NCI-H1092 (cell line): ENCODE measurements at regions not wholly inside any gene's neighbourhood (a gene's known extent, or its start where the extent isn't known, plus 50 kb on each side); places are given as distances from the start of the nearest gene placed in this dataset.
"Not testable (repeated sequence)": the region's sequence is repeated elsewhere in the genome, so short reads cannot be mapped to it uniquely, and the experiment has no call there.

Experiments used
- DNase-seq: peaks from one replicate; lab custom pipeline; 2025; lab: John Stamatoyannopoulos, UW

DNA sequence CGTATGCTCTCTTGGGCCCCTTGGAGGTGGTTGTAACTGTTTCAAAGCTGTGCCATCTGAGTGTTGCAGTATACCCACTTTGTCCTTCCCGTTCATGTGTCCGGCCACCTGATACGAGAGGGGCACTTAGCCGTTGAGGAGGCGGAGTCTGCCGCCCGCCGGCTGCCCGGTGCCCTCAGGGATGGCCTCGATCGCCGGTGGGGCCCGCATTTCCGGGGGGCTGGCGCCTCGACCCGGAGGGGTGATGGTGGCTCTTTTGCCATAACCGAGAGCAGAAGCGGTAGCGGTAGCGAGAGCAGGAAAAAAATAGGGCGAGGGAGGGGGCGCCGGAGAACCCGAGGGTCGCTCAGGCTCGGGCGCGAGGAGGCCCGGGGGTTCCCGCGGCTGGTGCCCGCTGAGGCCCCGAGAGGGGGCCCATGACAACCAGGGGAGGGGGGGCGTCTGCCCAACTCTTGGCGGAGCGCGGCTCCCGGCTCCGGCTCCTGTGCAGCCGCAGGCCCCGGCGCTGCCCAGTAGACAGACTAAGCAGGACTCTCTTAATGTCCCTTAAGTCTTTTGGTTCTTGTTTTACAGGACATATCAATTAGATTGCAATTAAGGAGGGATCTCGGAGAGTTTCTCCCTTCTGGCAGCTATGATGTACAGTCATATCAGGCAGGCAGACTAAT is 342.7 kb upstream of the SGCG start:
- peak; percentile 17 for DNase-seq

DNA sequence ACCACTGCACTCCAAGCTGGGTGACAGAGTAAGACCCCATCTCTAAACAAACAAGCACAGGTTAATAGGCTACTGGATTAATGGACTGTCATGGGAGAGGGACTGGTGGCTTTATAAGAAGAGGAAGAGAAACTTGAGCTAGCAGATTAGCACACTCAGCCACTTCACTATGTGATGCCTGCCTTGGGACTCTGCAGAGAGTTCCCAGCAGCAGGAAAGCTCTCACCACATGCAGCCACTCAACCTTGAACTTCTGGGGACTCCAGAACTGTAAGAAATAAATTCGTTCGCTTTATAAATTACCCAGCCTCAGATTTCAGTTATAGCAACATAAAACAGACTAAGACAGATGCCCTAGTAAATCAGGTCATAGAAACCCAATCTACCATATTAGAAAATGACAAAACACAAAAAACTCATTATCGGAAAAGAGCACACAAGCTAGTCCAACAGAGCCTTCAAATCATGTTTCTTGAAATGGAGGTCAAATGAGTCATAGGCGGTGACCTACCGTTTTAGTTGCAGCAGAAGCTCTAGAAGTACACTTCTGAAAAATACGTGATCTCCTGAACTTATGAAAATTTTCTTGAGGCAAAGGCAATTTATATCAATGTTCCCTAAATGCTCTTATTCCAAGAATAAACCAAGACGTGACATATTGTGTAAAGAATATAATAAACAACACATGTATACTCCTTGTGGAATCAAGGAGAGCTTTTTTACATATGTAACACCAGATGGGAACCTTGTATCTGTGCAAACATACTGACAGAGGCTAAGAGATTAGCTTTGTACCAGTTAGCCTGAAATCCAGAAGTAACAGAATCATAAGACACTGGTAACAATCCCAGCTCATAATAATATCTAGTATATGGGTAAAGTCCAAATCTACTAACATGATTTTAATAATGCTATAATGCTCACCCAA is 340.9 kb upstream of the SGCG start:
- DNase-seq, result no peak

DNA sequence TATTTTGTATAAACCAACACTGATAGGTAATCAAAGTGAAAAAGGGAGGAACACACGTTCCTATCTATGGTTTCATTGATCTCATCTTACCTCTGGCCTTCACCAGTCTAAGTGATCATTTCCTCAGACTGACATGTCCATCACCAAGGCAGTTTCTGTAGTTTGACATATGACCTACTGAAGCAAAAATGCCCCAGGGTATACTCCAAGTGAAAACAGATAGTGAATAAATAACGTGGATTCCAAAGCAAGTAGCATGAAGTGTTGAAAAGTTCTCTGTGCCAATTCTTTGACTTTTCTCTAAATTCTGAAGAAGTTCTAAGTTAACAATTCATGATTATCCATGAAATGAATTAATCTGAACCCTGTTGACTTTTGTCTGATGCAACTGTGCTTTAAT is 334.2 kb upstream of the SGCG start:
- no peak for DNase-seq

DNA sequence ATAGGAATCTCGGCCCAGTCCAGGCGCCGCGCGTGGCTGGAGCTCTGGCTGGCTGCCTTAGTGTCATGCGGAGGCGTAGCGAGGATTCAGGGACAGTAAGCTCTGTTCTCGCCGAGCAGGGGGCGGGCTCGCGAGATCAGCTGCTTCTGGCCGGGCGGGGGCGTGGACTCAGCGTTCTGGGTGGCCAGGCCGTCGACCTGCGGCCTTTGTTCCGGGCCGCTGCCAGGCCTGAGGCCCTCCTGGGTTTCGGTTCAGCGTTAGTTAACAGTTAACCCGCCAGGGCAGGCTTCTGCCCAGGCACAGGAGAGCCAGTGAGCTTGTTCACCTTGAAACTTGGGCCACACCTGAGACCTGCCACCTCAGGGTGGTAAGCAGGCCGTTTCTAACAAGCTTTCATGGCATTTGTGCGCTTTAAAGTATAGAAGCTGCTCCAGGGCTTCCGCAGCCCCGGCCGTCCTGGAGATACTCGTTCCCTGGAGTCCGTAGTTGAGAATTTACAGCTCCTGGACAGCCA is 332.2 kb upstream of the SGCG start:
- no peak for DNase-seq

DNA sequence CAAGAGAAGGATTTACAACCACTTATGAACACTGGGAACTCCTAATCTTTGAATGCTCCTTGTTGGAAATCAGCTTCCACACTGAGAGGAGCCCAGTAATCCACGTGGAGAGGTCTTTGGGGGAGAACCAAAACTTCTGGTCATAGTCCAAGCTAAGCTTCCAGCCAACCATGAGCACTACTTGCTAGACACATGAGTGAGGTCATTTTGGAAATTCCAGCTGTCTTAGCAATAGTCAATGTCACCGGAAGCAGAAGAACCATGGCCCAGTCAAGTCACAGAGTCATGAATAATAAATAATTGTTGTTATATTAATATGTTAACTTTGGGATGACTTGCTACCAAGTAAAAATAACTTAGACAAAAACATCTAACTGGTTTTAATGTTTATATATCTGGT is 324.9 kb upstream of the SGCG start:
- DNase-seq, result no peak

DNA sequence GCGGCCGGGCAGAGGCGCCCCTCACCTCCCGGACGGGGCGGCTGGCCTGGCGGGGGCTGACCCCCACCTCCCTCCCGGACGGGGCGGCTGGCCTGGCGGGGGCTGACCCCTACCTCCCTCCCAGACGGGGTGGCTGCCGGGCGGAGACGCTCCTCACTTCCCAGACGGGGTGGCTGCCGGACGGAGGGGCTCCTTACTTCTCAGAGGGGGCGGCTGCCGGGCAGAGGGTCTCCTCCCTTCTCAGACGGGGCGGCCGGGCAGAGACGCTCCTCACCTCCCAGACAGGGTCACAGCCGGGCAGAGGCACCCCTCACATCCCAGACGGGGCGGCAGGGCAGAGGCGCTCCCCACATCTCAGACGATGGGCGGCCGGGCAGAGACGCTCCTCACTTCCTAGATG is 321.8 kb upstream of the SGCG start:
- not testable (repeated sequence) for DNase-seq

DNA sequence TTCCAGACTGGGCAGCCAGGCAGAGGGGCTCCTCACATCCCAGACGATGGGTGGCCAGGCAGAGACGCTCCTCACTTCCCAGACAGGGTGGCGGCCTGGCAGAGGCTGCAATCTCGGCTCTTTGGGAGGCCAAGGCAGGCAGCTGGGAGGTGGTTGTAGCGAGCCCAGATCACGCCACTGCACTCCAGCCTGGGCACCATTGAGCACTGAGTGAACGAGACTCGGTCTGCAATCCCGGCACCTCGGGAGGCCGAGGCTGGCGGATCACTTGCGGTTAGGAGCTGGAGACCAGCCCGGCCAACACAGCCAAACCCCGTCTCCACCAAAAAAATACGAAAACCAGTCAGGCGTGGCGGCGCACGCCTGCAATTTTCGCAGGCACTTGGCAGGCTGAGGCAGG is 321.4 kb upstream of the SGCG start:
- not testable (repeated sequence) for DNase-seq

DNA sequence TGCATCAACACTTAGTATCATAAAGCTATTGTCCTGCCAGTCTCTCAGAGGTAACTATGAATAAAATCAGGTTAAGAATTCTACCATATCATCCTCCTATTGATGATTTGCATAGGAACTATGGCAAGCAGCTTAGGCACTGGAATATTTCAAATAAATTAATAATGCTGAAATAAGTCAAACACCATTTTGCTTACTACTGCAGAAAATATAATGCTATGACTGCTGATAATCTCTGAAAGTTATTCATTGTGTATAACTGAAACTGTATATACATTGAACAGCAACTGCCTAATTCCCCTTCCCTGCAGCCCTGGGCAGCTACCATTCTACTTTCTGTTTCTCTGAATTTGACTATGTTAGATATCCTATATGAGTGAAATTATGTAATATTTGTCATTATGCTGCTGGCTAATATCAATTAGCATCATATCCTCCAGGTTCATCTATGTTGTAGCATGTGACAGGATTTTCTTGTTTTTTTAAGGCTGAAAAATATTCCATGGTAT is 318.8 kb upstream of the SGCG start:
- no peak for DNase-seq

DNA sequence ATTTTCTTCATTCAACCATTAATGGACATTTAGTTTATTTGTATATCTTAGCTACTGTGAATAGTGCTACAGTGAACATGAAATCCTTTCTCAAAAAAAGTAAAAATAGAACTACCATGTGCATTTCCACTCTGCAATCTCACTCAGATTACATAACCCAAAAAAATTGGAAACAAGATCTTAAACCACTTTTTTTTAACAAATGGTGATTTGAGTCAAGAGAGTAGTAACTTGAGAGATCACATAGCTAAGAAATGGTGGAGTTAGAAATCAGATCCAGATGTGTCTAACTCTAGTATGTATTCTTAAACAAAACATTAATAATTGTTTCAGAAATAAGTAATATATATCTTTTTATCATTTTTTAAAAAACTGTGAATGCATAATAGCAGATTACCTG is 318.3 kb upstream of the SGCG start:
- DNase-seq, result no peak

DNA sequence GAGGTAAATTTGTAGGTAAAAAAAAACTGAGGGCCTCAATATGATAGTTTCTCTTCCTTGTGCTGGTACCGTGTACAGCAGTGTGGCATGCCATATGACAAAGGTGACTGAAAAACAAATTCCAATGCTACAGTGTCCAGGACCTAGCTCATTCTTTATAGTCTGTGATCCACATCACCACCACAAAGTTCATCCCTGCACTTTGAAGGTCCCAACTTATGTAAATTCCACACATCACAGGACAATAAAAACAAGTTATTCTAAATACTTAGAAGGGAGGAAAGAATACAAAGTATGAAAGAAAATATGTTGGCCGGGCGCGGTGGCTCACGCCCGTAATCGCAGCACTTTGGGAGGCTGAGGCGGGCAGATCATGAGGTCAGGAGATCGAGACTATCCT is 314.6 kb upstream of the SGCG start:
- DNase-seq, result no peak

DNA sequence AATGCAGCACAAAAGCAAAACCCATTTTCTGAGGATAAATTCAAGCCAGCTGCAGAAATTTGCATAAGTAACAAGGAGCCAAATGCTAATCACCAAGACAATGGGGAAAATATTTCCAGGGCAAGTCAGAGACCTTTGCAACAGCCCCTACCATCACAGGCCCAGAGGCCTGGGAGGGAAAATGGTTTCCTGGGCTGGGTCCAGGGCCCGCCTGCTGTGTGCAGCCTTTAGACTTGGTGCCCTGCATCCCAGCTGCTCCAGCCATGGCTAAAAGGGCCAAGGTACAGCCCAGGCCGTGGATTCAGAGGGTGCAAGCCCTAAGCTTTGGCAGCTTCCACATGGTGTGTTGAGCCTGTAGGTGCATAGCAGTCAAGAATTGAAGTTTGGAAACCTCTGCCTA is 309.5 kb upstream of the SGCG start:
- DNase-seq, result no peak

DNA sequence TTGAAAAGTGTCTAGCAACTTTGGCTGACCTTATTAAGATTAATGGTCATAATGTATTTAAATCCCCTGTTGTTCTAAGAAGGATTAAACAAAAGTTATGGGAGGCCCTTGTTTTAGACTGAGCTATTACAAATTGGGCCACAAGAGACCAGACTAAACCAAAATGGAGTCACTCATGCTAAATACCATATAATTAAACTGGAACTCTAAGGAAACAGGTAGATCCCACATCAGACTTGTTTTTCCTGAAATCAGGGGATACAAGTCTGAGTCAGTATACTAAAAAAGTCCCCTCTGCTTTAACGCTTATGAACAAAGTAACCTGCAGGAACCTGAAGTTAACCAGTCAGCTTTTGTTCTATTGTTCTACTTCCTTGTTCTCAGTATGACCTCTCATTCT is 305.9 kb upstream of the SGCG start:
- no peak for DNase-seq

DNA sequence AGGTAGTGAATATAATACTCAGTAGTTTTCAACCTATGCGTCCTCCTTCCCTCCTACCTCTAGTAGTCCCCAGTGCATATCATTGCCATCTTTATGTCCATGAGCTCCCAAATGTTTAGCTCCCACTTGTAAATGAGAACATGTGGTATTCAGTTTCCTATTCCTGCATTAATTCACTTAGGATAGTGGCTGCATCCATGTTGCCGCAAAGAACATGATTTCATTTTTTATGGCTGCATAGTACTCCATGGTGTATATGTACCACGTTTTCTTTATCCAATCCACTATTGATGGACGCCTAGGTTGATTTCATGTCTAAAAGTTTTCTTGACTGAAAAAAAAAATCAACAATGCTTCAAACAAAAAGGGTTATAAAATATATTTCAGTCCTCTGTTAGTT is 303.4 kb upstream of the SGCG start:
- no peak for DNase-seq

DNA sequence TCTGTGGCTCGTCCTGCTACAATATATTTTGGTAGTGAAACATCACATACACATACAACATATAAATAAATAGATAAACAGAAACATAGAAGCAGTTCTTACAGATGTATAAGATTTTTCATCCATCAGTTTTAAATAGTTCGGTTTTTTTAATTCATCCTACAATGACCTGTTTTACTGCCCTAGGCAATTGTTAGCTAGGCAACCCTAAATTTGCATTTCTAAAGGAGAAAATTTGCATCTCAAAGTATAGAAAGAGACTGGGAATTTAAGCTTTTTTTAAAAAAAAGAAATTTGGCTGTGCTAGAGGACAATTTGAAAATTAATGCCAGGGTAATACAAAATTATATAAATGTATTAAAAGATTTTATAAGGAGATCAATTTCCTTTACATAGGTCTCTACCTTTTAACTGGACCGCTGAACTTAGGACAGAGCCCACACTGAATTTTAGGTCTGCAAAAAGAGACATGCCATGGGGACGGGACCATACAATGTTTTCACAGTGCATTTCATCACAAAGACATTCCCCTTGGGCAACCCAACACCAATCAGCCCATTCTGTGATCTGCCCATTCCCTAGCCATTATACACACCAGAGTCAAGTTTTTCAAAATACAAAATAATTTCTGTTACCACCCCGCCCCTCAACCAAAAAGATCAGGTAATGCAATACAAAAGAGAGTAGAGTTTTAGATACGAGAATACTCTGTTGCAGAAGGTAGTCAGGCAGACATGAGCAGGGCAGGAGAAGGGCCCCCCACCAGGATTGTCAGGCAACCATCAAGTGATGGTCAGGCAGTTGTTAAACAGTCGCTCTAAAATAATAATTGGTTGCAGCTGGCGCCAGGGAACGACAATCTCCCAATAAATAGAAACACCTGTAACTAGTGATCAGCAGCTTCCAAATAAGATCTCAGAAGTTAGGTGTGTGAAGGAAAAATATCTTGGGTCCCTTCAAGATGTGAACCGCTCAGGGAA is 299.7 kb upstream of the SGCG start:
- no peak for DNase-seq

DNA sequence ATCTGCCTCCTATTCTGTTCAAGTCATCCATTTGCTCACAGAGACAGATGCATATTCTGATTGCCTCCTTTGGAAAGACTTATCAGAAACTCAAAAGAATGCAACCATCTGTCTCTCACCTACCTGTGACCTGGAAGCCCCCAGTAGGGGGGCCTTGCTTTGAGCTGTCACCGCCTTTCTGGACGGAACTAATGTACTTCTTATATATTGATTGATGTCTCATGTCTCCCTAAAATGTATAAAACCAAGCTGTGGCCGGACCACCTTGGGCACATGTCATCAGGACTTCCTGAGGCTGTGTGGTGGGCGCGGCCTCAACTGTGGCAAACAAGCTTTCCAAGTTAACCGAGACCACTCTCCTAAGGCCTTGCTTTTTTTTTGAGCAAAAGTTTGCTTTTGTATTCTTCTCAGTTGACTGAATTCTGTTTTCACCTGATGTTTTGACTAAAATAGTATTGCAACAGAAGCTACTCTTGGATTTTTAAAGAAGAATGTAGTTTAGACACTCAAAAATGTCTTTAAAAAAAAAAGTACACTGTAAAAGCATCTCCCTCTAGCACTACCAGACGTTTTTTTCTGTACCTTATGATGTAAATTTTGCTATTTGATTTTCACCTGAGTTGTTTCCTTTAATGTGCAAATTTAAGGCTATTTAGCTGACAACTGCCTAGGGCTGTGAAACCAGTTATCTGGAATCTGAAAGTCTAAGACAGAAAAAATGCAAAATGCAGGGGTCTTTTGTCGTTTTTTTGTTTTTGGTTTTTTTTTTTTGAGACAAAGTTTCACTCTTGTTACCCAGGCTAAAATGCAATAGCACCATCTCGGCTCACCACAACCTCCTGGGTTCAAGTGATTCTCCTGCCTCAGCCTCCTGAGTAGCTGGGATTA is 298.8 kb upstream of the SGCG start:
- not testable (repeated sequence) for DNase-seq

DNA sequence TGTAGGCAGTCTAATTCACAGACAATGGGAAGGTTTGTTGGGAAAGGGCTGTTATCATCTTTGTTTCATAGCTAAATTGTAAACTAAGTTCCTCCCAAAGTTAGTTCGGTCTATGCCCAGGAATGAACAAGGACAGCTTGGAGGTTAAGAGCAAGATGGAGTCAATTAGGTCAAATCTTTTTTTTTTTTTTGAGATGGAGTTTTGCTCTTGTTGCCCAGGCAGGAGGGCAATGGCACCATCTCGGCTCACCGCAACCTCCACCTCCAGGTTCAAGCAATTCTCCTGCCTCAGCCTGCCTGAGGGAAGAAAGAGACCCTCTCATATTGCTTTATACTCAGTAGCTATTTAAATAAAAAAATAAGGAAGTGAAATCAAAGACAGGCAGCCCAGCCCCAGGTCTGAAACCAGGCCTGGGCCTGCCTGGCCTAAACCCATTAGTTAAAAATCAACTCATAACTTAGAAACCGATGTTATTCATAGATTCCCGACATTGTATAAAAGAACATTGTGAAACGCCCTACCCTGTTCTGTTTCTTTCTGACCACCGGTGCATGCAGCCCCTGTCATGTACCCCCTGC is 297.4 kb upstream of the SGCG start:
- no peak for DNase-seq

DNA sequence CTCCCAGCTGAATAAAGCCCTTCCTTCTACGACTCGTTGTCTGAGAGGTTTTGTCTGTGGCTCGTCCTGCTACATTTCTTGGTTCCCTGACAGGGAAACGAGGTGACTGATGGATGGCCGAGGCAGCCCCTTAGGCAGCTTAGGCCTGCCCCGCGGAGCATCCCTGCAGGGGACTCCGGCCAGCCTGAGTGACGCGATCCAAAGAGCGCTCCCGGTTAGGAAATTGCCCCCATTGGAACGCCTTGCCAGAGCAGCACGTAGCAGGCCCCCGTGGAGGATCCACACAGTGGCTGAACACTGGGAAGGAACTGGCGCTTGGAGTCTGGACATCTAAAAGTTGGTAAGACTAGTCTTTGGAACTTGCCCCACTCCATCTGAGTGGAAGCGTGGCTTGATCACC is 296.8 kb upstream of the SGCG start:
- no peak for DNase-seq

DNA sequence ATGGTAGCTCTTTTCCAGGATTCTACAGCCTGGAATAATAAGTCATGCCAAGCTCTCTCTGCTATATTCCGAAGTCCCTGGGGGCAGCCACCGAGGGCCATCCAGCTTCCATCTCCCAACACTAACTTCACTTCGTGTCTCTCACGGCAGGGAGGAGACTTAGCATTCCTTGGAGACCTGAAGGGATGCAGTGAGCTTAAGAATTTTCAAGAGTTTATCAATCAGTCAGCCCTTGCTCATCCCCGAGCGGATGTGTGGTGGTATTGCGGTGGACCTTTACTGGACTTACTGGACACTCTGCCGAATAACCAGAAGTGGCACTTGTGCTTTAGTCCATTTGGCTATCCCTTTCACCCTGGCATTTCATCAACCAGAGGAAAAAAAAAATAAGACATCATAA is 294.7 kb upstream of the SGCG start:
- DNase-seq, result not testable (repeated sequence)

DNA sequence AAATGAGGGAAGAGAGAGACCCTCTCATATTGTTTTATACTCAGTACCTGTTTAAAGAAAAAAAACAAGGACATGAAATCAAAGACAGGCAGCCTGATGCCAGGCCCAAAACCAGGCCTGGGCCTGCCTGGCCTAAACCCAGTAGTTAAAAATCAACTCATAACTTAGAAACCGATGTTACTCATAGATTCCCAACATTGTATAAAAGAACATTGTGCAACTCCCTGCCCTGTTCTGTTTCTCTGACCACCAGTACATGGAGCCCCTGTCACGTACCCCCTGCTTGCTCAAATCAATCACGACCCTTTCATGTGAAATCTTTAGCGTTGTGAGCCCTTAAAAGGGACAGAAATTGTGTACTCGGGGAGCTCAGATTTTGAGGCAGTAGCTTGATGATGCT is 291.4 kb upstream of the SGCG start:
- not testable (repeated sequence) for DNase-seq

DNA sequence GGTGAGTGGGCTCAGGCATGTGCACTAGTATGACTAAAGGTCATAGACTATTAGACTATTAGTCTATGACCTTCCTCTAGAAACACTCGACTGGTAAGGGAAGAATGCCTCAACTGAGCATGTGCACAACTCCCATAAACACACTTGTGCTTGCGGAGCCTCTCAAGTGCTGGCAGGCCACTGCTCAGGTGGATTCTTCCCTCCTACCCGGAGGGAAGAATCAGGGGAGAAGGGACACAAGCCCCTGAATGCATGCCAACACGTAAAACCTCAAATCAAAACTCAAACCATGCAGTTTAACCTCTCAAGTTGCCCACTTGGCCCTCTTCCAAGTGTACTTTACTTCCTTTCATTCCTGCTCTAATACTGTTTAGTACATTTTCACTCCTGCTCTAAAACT is 287.6 kb upstream of the SGCG start:
- DNase-seq, result no peak

DNA sequence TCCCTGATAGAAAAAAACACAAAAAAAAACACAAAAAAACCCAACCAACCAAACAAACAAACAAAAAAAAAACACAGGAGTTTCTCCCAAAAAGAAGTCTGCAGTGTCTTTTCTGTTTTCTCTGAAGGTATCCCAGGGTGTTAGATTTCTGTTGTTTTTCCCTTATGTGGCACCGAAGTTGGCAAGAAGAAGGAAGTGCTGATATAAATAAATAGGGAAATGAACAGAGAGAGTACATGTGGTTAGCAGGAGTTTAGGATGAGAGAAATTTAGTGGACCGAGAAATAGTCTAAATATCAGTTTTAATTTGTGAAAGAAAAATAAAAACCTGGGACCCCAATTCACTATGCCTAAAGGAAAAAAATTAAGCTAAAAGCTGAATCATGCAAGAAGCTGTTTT is 287.0 kb upstream of the SGCG start:
- DNase-seq, result no peak
